GM12865 (cell line): ENCODE measurements at regions not wholly inside any gene's neighbourhood (a gene's known extent, or its start where the extent isn't known, plus 50 kb on each side); places are given as distances from the start of the nearest gene placed in this dataset.

ENCODE experiments used
- DNase-seq: peaks from one replicate; pipeline ENCODE4 v3.0.0; 2010; ENCODE audit warnings: low read depth
- H3K4me3 ChIP-seq: 2 replicates; pipeline ENCODE4 v1.5.1; 2011; ENCODE audit warnings: mild to moderate bottlenecking, low read depth, low read length, control low read depth
- CTCF ChIP-seq: IDR thresholded peaks from 2 replicates; pipeline ENCODE4 v1.5.1; 2011; ENCODE audit warnings: low read length, control low read depth, low read depth, inconsistent platforms; ENCODE audit not compliant: insufficient read depth; ENCODE audit errors: missing control alignments

- no peak overlapping the region for H3K4me3 ChIP-seq
- no peak for DNase-seq
- no peak for TF ChIP-seq CTCF
Measured at GRCh38 chr21:35491920-35492678, 443.0 kb upstream of the RUNX1 start.

DNA sequence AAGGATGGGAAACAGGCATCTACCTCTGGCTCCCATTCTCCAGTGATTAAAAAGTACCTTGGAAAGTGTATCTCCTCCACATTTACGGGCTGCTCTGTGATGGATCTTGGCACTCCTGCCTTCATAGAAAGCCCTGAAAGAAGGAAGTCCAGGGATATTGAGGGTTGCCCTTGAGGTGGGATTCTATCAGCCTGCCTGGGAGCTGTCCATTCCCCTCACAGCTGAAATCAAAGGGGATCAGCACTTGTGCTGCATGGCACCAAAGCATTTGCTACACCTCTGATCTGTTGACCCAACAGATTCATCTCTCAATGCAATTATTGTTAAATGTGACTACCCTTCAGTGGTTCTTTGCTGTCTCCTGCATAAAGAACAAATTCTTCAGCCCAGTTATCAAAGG is 442.0 kb upstream of the RUNX1 start:
- no peak for DNase-seq
- TF ChIP-seq CTCF = no peak
- H3K4me3 ChIP-seq = no peak overlapping the region

DNA sequence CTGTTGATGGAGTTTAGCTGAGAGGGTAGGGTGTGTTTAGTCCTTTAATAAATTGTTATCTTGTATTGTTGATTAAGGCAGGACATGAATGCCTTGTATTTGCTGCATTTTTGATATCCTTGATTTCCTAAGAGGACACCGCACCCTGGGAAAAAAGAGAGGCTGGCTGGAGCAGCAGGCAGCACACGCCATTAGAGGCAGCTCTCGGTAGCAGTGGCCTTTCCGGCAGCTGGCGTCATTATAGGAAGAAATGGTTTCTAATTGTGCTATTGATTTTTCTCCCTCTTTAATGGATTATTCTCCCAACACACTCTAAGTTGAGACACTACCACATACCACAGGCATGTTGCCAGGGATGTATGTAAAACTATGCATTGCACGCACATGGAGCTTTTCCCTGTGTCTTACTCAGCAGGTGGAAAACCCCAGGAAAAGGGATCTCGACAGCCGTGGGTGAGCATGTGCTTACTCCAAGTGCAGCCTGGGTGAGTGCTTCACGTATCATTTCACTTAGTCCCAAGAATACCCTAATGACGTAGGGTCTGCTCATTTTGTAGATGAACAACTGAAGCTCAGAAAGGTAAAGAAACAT is 440.4 kb upstream of the RUNX1 start:
- H3K4me3 ChIP-seq = no peak overlapping the region
- TF ChIP-seq CTCF = no peak
- DNase-seq = no peak

DNA sequence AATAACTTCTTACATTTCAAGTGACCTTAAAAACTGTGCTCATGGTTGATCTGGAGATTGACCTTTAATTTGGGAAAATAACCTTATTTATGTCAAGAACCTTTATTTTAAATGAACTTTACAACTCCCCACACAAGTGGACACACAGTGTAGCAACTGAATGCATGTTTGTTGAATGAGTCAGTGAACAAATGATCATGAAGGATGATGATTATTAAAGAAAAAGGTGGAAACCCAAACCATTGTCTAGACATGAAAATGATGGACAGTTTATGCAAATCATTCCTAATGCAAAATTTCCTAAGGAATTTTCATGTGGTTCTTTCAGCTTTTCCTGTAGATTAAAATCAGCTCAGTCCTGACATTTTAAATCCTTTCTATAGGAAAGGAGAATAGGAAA is 439.8 kb upstream of the RUNX1 start:
- no peak for DNase-seq
- TF ChIP-seq CTCF = no peak

DNA sequence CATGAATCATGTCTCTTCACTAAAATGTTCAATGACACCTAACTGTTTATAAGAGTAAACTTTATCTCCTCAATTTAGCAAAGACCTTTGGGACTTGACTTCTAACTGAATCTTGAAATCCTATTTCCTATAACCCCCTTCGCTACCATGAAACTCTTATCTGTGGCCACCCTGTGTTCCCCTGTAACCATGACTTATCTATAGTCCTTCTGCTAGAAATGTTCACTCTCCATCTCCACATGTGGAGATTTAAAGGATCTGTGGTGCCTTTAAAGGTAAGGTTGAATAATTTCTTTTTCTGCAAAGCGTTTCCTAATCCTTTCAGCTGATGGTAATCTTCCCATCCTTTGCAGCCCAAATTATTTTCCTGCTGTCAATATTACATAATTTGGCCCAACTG is 436.3 kb upstream of the RUNX1 start:
- no peak overlapping the region for H3K4me3 ChIP-seq
- TF ChIP-seq CTCF = no peak
- no peak for DNase-seq

More for the DNA sequence above, 439.8 kb upstream of the RUNX1 start:
- no peak overlapping the region for H3K4me3 ChIP-seq

- DNase-seq = no peak
- no peak for TF ChIP-seq CTCF
Measured at GRCh38 chr21:35484851-35485250, 435.7 kb upstream of the RUNX1 start.

More at GRCh38 chr21:35484851-35485250, 435.7 kb upstream of the RUNX1 start:
- H3K4me3 ChIP-seq = no peak overlapping the region
